Esophagus squamous epithelium (tissue), 4 donors: ENCODE measurements at regions not wholly inside any gene's neighbourhood (a gene's known extent, or its start where the extent isn't known, plus 50 kb on each side); places are given as distances from the start of the nearest gene placed in this dataset.

Source experiments
- CTCF ChIP-seq, 6 experiments: fragments of 450-650 bp in 4 of 6; fragments of 200-600 bp in 2 of 6; sonication (generic) in 2 of 6; IDR thresholded peaks; one replicate each; pipeline ENCODE4 v1.5.1; 2016 to 2019; ENCODE audit warnings: antibody characterized with exemption in 6 of 6, mild to moderate bottlenecking in 4 of 6, moderate library complexity in 4 of 6
- POLR2A ChIP-seq, 4 donors: fragments of 450-650 bp; IDR thresholded peaks; one replicate each; pipeline ENCODE4 v1.6.1; 2017; ENCODE audit warnings: antibody characterized with exemption in 4 of 4, mild to moderate bottlenecking in 4 of 4, moderate library complexity in 3 of 4

- TF ChIP-seq CTCF (IDR thresholded peaks at IDR 0.05) (no peak), POLR2A (IDR thresholded peaks at IDR 0.05) (no peak)
These were observed 250.6 kb upstream of the ZP4 start for GRCh38 chr1:238141353-238141752.
